ENCODE measurements at regions not wholly inside any gene's neighbourhood (a gene's known extent, or its start where the extent isn't known, plus 50 kb on each side); places are given as distances from the start of the nearest gene placed in this dataset.
"Not testable (repeated sequence)": the region's sequence is repeated elsewhere in the genome, so short reads cannot be mapped to it uniquely, and the experiment has no call there.

DNA sequence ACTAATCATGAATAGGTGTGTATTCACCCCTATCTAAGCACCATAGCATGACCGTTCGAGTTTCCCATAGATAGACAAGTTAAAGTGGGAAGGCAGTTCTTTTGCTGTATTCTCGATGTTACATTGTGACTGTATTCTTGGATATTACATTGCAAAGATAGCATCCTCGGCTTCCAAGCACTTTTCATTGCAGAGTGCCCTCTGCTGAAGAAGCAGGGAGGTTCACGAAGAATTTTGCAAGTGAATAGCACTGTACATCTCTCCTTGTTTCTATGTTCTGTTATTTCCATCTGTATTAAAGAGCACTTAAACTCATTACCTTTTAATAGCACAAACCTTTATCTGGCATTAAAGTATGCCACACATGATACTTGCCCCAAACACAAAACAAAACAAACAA is 426.7 kb upstream of the ARX start:
- in situ Hi-C loops (cut with HindIII; ENCODE audit: low pct_unique_long_range_greater_than_20kb, low sequenced_read_pairs): no loop called here
- DNase-seq (ENCODE audit: low read depth in 1 of 2, low spot score in 1 of 2): no peak
- no peak for TF ChIP-seq JUND (IDR thresholded peaks at IDR 0.05; ENCODE audit: low read depth)

DNA sequence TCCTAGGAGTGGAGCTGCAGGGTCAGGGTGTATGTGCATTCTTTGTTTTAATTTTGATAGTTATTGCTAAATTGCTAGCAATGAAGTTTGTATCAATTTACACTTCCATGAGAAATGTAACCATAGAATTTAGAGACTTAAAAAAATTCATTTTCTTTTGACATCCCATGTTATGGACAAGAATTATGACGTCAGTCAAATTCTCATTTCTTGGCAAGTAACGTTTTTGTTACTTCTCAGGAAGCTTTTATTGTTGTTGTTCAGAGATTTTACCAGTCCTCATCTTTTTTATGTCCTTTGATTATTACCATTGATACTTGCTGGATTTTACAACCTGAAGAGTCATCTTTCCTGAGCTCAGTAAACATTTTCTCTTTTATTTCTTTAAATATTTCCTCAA is 417.5 kb upstream of the ARX start:
- TF ChIP-seq JUND (IDR thresholded peaks at IDR 0.05; ENCODE audit: low read depth): no peak
- DNase-seq (ENCODE audit: low read depth in 1 of 2, low spot score in 1 of 2): no peak
- in situ Hi-C loops (cut with HindIII; ENCODE audit: low pct_unique_long_range_greater_than_20kb, low sequenced_read_pairs): no loop called here

DNA sequence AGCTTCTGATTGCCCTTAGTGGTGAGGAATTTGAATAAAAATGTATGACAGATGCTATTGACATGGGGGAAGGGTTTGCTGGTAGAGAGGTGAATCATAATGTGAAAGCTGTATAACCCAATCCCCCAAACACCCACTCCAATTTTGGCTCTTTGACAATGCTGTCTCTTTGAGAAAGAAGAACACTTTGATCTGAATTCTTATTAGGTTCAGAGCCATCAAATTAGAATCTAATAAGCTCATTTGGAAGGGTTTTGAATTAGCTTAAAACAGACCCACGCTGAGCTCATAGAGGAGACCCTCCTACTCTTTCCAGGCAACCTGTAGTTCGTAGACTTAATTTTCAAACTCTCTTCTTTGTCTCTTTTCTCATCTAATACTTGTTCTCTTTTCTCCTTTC is 416.6 kb upstream of the ARX start:
- in situ Hi-C loops (cut with HindIII; ENCODE audit: low pct_unique_long_range_greater_than_20kb, low sequenced_read_pairs): no loop called here
- no peak for TF ChIP-seq JUND (IDR thresholded peaks at IDR 0.05; ENCODE audit: low read depth)

DNA sequence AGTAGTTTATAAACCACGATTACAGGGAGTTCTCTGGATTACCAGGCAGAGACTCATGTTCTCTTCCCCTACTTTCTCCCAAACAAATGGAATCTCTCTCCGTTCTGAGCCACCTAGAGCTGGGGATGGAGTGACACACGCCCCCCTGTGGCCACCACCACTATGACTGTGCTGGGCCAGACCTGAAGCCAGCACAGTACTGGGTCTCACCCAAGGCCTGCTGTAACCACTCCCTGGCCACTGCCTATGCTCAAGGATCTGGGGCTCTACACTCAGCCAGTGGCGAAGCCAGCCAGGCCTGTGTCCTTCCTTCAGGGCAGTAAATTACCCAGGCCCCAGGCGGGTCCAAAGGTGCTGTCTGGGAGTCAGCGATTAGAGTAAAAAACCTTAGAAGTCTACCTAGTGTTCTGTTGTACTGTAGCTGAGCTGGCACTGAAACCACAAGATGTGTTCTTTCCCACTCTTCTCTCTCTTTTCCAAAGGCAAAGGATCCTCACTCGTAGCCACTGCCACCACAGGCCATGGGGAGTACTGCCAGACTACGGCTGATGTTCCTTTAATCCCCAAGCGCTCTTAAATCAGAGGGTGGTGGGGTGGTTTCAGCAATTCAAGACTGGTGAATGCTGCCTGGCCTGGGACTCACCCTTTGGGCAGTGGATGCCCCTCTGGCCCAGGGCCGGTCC is 412.2 kb upstream of the ARX start:
- in situ Hi-C loops (cut with HindIII; ENCODE audit: low pct_unique_long_range_greater_than_20kb, low sequenced_read_pairs): no loop called here
- TF ChIP-seq JUND (IDR thresholded peaks at IDR 0.05; ENCODE audit: low read depth): no peak
- DNase-seq (ENCODE audit: low read depth in 1 of 2, low spot score in 1 of 2): no peak

More for the DNA sequence above, 416.6 kb upstream of the ARX start:
- DNase-seq (ENCODE audit: low read depth in 1 of 2, low spot score in 1 of 2): no peak

DNA sequence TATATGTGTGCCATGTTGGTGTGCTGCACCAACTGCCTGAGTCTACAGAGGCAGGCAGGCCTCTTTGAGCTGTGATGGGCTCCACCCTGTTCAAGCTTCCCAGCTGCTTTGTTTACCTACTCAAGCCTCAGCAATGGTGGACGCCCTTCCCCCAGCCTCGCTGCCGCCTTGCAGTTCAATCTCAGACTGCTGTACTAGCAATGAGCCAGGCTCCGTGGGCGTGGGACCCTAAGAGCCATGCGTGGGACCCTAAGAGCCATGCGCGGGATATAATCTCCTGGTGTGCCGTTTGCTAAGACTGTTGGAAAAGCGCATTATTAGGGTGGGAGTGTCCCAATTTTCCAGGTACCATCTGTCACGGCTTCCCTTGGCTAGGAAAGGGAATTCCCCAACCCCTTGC is 388.4 kb upstream of the ARX start:
- in situ Hi-C loops (cut with HindIII; ENCODE audit: low pct_unique_long_range_greater_than_20kb, low sequenced_read_pairs): not testable (repeated sequence)

DNA sequence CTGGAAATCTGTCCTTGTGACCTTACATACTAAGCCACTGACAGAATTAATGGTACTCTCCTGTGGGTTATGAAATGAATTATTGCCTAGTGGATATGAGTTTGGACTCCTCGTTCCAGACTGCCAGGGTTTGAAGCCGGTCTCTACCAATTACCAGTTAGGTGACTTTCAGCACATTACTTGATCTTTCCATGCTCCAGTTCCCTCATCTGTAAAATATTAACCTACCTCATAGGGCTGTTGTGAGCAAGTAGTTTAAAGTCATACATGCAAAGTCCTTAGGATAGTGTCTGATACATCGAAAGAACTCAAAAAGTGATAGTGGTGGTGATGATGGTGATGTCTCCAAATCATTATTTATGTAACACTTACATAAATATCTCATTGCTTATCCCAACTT is 373.5 kb upstream of the ARX start:
- TF ChIP-seq JUND (IDR thresholded peaks at IDR 0.05; ENCODE audit: low read depth): no peak
- in situ Hi-C loops (cut with HindIII; ENCODE audit: low pct_unique_long_range_greater_than_20kb, low sequenced_read_pairs): no loop called here
- DNase-seq (ENCODE audit: low read depth in 1 of 2, low spot score in 1 of 2): no peak

More for the DNA sequence above, 388.4 kb upstream of the ARX start:
- DNase-seq (ENCODE audit: low read depth in 1 of 2, low spot score in 1 of 2): not testable (repeated sequence)

DNA sequence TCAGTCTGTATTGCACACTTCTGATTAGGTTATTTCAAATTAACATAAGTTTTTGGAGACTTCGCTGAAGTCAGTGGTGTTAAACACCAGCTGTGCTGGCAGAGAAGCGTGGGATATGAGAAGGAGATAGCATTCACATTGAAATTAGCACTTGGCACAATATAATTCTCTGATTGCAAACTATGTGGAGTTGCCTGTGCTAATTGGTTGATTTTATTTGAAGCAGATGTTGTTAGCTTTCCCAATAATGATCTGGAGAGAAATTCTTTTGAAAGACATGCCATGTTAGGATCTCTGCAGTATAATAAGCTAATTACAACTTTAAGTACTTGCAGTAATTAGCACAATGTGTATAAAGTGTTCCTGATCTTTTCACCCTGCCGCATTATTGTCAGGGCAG is 367.4 kb upstream of the ARX start:
- in situ Hi-C loops (cut with HindIII; ENCODE audit: low pct_unique_long_range_greater_than_20kb, low sequenced_read_pairs): no loop called here
- TF ChIP-seq JUND (IDR thresholded peaks at IDR 0.05; ENCODE audit: low read depth): no peak
- no peak for DNase-seq (ENCODE audit: low read depth in 1 of 2, low spot score in 1 of 2)

DNA sequence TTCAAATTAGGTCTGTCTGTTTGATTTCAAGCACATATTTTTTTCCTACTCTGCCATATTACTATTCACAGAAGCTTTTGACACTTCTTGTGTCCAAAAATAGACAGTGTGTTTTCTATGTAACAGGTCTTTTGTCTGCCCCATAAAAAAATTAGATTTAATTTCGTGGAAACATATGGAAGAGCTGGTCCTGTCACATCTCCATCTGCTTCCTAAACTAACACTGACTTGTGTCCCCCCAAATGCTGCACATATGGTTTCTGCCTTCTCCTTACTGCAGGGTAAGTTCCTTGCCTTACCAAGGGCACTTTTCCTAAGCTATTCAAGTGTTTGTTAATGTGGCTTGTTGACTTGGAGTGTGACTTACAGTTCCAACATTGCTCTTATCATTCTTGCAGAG is 340.7 kb upstream of the ARX start:
- no peak for TF ChIP-seq JUND (IDR thresholded peaks at IDR 0.05; ENCODE audit: low read depth)
- in situ Hi-C loops (cut with HindIII; ENCODE audit: low pct_unique_long_range_greater_than_20kb, low sequenced_read_pairs): no loop called here

DNA sequence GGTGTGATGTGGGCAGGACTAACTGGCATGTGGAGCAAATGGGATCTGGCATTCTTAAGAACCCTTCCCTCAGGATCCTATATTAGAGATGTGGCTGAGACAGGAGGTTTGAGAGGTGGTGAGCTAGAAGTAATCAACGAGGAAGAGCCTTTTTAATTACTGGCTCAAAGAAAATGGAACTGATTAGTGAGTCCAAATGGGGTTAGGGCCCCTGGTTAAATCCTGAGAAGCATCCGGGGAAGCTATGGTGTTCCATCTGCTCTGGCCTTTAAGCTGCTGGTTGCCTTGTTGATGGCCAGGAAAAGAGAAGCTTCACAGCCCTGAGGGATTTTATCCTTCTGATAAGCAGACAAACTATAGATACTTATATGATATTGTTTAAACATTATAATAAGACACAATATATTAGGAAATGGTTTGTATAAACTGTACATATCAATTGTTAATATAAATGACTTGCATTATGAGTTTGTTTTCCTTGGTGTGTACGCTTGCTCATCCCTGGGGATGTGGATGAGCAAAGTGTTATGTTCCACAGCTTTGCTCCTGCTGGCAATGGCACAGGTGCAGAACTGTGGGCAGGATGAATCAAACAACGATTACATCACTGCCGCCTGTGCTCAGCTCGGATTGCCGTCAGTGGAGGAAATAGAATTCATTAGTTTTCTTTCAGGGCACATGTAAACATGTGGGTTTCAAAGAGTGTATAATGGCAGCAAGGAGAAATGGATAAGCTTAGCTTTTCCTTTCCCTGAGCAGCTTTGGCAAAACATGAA is 328.6 kb upstream of the ARX start:
- in situ Hi-C loops (cut with HindIII; ENCODE audit: low pct_unique_long_range_greater_than_20kb, low sequenced_read_pairs): no loop called here
- TF ChIP-seq JUND (IDR thresholded peaks at IDR 0.05; ENCODE audit: low read depth): no peak
- DNase-seq (ENCODE audit: low read depth in 1 of 2, low spot score in 1 of 2): no peak

More for the DNA sequence above, 340.7 kb upstream of the ARX start:
- no peak for DNase-seq (ENCODE audit: low read depth in 1 of 2, low spot score in 1 of 2)

DNA sequence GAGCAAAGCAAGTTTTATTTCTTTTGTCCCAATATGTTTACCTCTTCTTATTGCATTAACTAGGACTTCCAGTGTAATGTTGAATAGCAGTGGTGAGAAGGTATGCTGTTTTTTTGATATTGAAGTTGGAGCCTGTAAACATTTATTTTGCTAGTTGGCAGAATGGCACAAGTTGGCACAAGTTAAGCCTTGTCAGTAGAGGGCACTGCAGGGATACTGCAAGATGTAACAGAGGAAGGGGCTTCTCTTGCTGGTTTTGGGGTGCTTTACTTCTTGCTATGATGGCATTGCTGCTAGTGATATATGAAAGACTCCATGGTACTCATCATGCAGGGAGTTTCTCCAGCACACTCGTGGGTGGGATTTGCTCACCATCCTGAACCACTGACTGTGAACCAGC is 327.3 kb upstream of the ARX start:
- TF ChIP-seq JUND (IDR thresholded peaks at IDR 0.05; ENCODE audit: low read depth): no peak
- DNase-seq (ENCODE audit: low read depth in 1 of 2, low spot score in 1 of 2): no peak
- in situ Hi-C loops (cut with HindIII; ENCODE audit: low pct_unique_long_range_greater_than_20kb, low sequenced_read_pairs): no loop called here

DNA sequence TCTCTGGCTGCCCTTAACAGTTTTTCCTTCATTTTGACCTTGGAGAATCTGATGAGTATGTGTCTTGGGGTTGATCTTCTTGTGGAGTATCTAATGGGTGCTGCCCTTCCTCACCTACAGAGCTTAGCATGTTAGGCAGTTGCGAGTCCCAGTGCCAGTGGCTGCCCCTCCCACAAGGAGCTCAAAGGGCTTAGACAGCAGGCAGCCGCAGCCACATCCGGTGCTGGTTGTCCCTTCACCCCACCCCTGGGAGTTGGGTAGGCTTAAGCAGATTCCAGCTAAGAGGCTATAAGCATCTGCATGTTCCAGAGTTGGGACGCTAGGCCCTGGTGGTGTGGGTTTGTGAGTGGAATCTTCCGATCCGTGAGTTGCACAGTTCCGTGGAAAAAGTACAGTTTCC is 322.1 kb upstream of the ARX start:
- in situ Hi-C loops (cut with HindIII; ENCODE audit: low pct_unique_long_range_greater_than_20kb, low sequenced_read_pairs): no loop called here
- no peak for TF ChIP-seq JUND (IDR thresholded peaks at IDR 0.05; ENCODE audit: low read depth)
- DNase-seq (ENCODE audit: low read depth in 1 of 2, low spot score in 1 of 2): no peak

DNA sequence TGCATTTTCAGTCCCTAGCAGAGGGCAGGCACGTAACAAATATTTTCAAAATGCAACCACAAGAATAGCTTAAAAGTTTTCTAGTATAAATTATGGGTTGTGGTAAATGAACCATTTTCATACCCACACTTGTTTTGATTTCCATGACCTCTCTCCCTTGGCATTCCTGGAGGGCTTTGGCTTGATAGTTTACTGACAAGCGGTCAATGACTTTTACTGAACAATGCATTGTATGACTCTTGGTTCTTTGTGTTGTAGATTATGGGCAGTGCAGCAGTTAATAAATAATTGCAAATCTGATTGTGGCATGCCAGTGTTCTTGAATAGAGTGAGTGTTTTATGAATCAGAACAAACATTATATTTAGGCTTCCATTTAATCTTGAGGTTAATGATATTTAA is 285.2 kb upstream of the ARX start:
- in situ Hi-C loops (cut with HindIII; ENCODE audit: low pct_unique_long_range_greater_than_20kb, low sequenced_read_pairs): no loop called here
- DNase-seq (ENCODE audit: low read depth in 1 of 2, low spot score in 1 of 2): no peak
- no peak for TF ChIP-seq JUND (IDR thresholded peaks at IDR 0.05; ENCODE audit: low read depth)

DNA sequence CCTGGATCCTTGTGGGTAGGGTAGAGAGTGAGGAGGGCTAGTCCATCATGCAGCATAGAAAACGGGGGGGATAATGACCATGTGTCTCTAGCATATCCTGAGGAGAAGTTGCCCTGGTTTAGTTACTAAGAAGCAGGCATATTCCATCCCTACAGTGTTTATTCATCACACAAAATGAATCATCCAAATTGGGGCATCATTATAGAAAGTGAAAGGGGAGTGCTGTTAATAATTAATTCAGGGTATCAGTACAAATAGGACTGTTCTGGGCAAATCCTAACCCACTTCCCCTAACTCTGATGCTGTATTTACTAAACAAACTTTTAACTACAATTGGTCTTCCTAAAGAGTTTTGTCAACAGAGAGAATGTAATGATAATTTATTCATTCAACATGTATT is 281.1 kb upstream of the ARX start:
- in situ Hi-C loops (cut with HindIII; ENCODE audit: low pct_unique_long_range_greater_than_20kb, low sequenced_read_pairs): no loop called here
- no peak for DNase-seq (ENCODE audit: low read depth in 1 of 2, low spot score in 1 of 2)
- TF ChIP-seq JUND (IDR thresholded peaks at IDR 0.05; ENCODE audit: low read depth): no peak
